ENCODE measurements at regions not wholly inside any gene's neighbourhood (a gene's known extent, or its start where the extent isn't known, plus 50 kb on each side); places are given as distances from the start of the nearest gene placed in this dataset.

GRCh38 chr6:81900616-81901015 lies 148.1 kb upstream of the TENT5A start:
- Mint-ChIP-seq H3K27ac (ENCODE audit: unreplicated experiment) (no peak overlapping the region), H3K9me3 (ENCODE audit: low read depth) (peaks cover 13% of the 10 kb centered on the region), H3K4me1 (ENCODE audit: low read depth) (peaks cover 24% of the 10 kb centered on the region), H3K36me3 (ENCODE audit: low read depth) (peaks cover 4% of the 10 kb centered on the region), H3K27me3 (ENCODE audit: low read depth) (no peaks in the 10 kb centered on the region), H3K4me3 (ENCODE audit: unreplicated experiment) (no peak overlapping the region)
- DNase-seq (ENCODE audit: low spot score), result no peak
- TF ChIP-seq CTCF (IDR thresholded peaks at IDR 0.05), result no peak

- Mint-ChIP-seq H3K27me3 (ENCODE audit: low read depth) (no peaks in the 10 kb centered on the region), H3K4me1 (ENCODE audit: low read depth) (peaks cover 24% of the 10 kb centered on the region), H3K4me3 (ENCODE audit: unreplicated experiment) (no peak overlapping the region), H3K36me3 (ENCODE audit: low read depth) (peaks cover 4% of the 10 kb centered on the region), H3K27ac (ENCODE audit: unreplicated experiment) (no peak overlapping the region), H3K9me3 (ENCODE audit: low read depth) (peaks cover 6% of the 10 kb centered on the region)
- DNase-seq (ENCODE audit: low spot score), result no peak
- TF ChIP-seq CTCF (IDR thresholded peaks at IDR 0.05), result no peak
Measured at GRCh38 chr6:81897793-81898192, 145.3 kb upstream of the TENT5A start.

- DNase-seq (ENCODE audit: low spot score), result no peak
- H3K27ac Mint-ChIP-seq (ENCODE audit: unreplicated experiment), result peak overlapping the region; percentile 50
- H3K36me3 Mint-ChIP-seq (ENCODE audit: low read depth), result no peaks in the 10 kb centered on the region
- H3K9me3 Mint-ChIP-seq (ENCODE audit: low read depth), result no peaks in the 10 kb centered on the region
- no peaks in the 10 kb centered on the region for H3K27me3 Mint-ChIP-seq (ENCODE audit: low read depth)
- no peak overlapping the region for H3K4me3 Mint-ChIP-seq (ENCODE audit: unreplicated experiment)
- TF ChIP-seq CTCF (IDR thresholded peaks at IDR 0.05), result no peak
- peaks cover 17% of the 10 kb centered on the region for H3K4me1 Mint-ChIP-seq (ENCODE audit: low read depth)
Measured at GRCh38 chr6:81896525-81897503, 144.3 kb upstream of the TENT5A start.

- Mint-ChIP-seq H3K4me3 (ENCODE audit: unreplicated experiment) (no peak overlapping the region), H3K27me3 (ENCODE audit: low read depth) (no peaks in the 10 kb centered on the region), H3K9me3 (ENCODE audit: low read depth) (no peaks in the 10 kb centered on the region), H3K27ac (ENCODE audit: unreplicated experiment) (no peak overlapping the region), H3K4me1 (ENCODE audit: low read depth) (peaks cover 11% of the 10 kb centered on the region), H3K36me3 (ENCODE audit: low read depth) (no peaks in the 10 kb centered on the region)
- no peak for DNase-seq (ENCODE audit: low spot score)
- TF ChIP-seq CTCF (IDR thresholded peaks at IDR 0.05), result no peak
Measured at GRCh38 chr6:81895511-81896185, 143.2 kb upstream of the TENT5A start.

GRCh38 chr6:81894788-81895271 lies 142.3 kb upstream of the TENT5A start:
- Mint-ChIP-seq H3K36me3 (ENCODE audit: low read depth) (no peaks in the 10 kb centered on the region), H3K27me3 (ENCODE audit: low read depth) (no peaks in the 10 kb centered on the region)

More at GRCh38 chr6:81894788-81895271, 142.3 kb upstream of the TENT5A start:
- Mint-ChIP-seq H3K27ac (ENCODE audit: unreplicated experiment) (no peak overlapping the region), H3K4me3 (ENCODE audit: unreplicated experiment) (no peak overlapping the region), H3K9me3 (ENCODE audit: low read depth) (no peaks in the 10 kb centered on the region), H3K4me1 (ENCODE audit: low read depth) (peaks cover 9% of the 10 kb centered on the region)
- no peak for DNase-seq (ENCODE audit: low spot score)
- no peak for TF ChIP-seq CTCF (IDR thresholded peaks at IDR 0.05)

Data from chondrocyte (in vitro differentiated cells).